Stomach (tissue), 8 donors: ENCODE measurements at regions not wholly inside any gene's neighbourhood (a gene's known extent, or its start where the extent isn't known, plus 50 kb on each side); places are given as distances from the start of the nearest gene placed in this dataset.

ENCODE experiments used
- DNase-seq, 2 donors: peaks; one replicate each; pipeline versions ENCODE4 v3.0.0 to v3.0.0-alpha.2; 2013 to 2019
- H3K27ac ChIP-seq, 5 donors: fragments of 200-600 bp in 4 of 5; sonication (generic) in 4 of 5; one replicate each; pipeline ENCODE4 v1.5.1; 2013 to 2019; ENCODE audit warnings: mild to moderate bottlenecking in 1 of 5, moderate library complexity in 1 of 5
- H3K27me3 ChIP-seq, 3 donors: fragments of 200-600 bp; sonication (generic); one replicate each; pipeline ENCODE4 v1.5.1; 2017 to 2019; ENCODE audit warnings: mixed run types in 1 of 3
- H3K36me3 ChIP-seq, 4 donors: fragments of 200-600 bp; sonication (generic); 1 replicate in 3 of 4; 2 replicates in 1 of 4; pipeline ENCODE4 v1.5.1; 2016 to 2019
- H3K4me1 ChIP-seq, 4 donors: fragments of 200-600 bp; sonication (generic); one replicate each; pipeline ENCODE4 v1.5.1; 2016 to 2019
- H3K4me3 ChIP-seq, 4 donors: fragments of 200-600 bp; sonication (generic) in 3 of 4; one replicate each; pipeline ENCODE4 v1.5.1; 2016 to 2019; ENCODE audit warnings: mild to moderate bottlenecking in 1 of 4
- H3K9me3 ChIP-seq, 4 donors: fragments of 200-600 bp; sonication (generic); one replicate each; pipeline ENCODE4 v1.5.1; 2016 to 2019
- CTCF ChIP-seq, 7 experiments: fragments of 450-650 bp in 4 of 7; fragments of 200-600 bp in 3 of 7; sonication (generic) in 3 of 7; IDR thresholded peaks; one replicate each; pipeline ENCODE4 v1.5.1; 2016 to 2019; ENCODE audit warnings: antibody characterized with exemption in 7 of 7, control low read depth in 2 of 7, mild to moderate bottlenecking in 1 of 7
- EP300 ChIP-seq: sonication (generic); formaldehyde crosslinking; IDR thresholded peaks from one replicate; pipeline ENCODE4 v1.6.1; 2017; ENCODE audit warnings: antibody characterized with exemption
- POLR2A ChIP-seq, 4 donors: fragments of 450-650 bp; IDR thresholded peaks; one replicate each; pipeline ENCODE4 v1.6.1; 2016; ENCODE audit warnings: antibody characterized with exemption in 4 of 4, control low read depth in 2 of 4, mild to moderate bottlenecking in 1 of 4, moderate library complexity in 1 of 4
- POLR2AphosphoS5 ChIP-seq, 3 donors: sonication (generic); formaldehyde crosslinking; IDR thresholded peaks; one replicate each; pipeline ENCODE4 v1.6.1; 2016; ENCODE audit warnings: antibody characterized with exemption in 3 of 3
- WGBS, 5 donors: extraction: QIAGEN DNeasy Blood & Tissue Kit in 3 of 5; methylation state at CpG; one replicate each; pipeline versions ENCODE4 v1.1.5 to v1.1.7; 2013 to 2018; 5-methylcytosine and 5-hydroxymethylcytosine counted together
- intact Hi-C: fragments of 100-400 bp; cut with DNase I; formaldehyde crosslinking; loops from one replicate; pipeline ENCODE4 v1.15.1; 2023; ENCODE audit warnings: low total_unique reads
- donor health status: healthy with polysubstance abuse.
- donor health status: Bipolar disorder and iron deficiency.
- donor health status: healthy.

- intact Hi-C loops: no loop called here
- TF ChIP-seq CTCF (IDR thresholded peaks at IDR 0.05): no peak
- Histone ChIP-seq H3K27ac (no peak overlapping the region), H3K4me3 (no peak overlapping the region), H3K27me3 (no peaks in the 10 kb centered on the region), H3K36me3 (no peaks in the 10 kb centered on the region), H3K9me3 (no peaks in the 10 kb centered on the region), H3K4me1 (peaks cover 0 to 15% (median 6%) of the 10 kb centered on the region in 4 donors)
- DNase-seq: no peak
These were observed 150.2 kb upstream of the AKR1E2 start for GRCh38 chr10:4675808-4676207.

- Histone ChIP-seq H3K27me3 (no peaks in the 10 kb centered on the region), H3K36me3 (no peaks in the 10 kb centered on the region), H3K4me1 (peaks cover 0 to 12% (median 2%) of the 10 kb centered on the region in 4 donors), H3K27ac (no peak overlapping the region), H3K4me3 (no peak overlapping the region), H3K9me3 (no peaks in the 10 kb centered on the region)
- 77 to 84% (median 82%) methylated on average over 7 of the region's 7 CpGs for WGBS, 5 donors
- no peak for TF ChIP-seq POLR2AphosphoS5 (IDR thresholded peaks at IDR 0.05)
- no peak for TF ChIP-seq POLR2A (IDR thresholded peaks at IDR 0.05)
- no peak for TF ChIP-seq CTCF (IDR thresholded peaks at IDR 0.05)
- TF ChIP-seq EP300: no peak
- intact Hi-C loops: no loop called here
- DNase-seq: no peak
These were observed 152.5 kb upstream of the AKR1E2 start for GRCh38 chr10:4673279-4674040.

GRCh38 chr10:4672201-4672600, 153.8 kb upstream of the AKR1E2 start:
- Histone ChIP-seq H3K4me3 (no peak overlapping the region), H3K27me3 (no peaks in the 10 kb centered on the region), H3K4me1 (no peaks in the 10 kb centered on the region), H3K9me3 (no peaks in the 10 kb centered on the region), H3K36me3 (no peaks in the 10 kb centered on the region), H3K27ac (no peak overlapping the region)
- 67 to 87% (median 86%) methylated on average over 1 of the region's 1 CpG for WGBS, 5 donors
- no peak for TF ChIP-seq EP300
- TF ChIP-seq POLR2AphosphoS5 (IDR thresholded peaks at IDR 0.05): no peak
- no peak for TF ChIP-seq CTCF (IDR thresholded peaks at IDR 0.05)
- no peak for TF ChIP-seq POLR2A (IDR thresholded peaks at IDR 0.05)
- no peak for DNase-seq
- intact Hi-C loops: no loop called here

- TF ChIP-seq POLR2A (IDR thresholded peaks at IDR 0.05) (no peak), POLR2AphosphoS5 (IDR thresholded peaks at IDR 0.05) (no peak), CTCF (IDR thresholded peaks at IDR 0.05) (no peak), EP300 (no peak)
- Histone ChIP-seq H3K36me3 (no peaks in the 10 kb centered on the region), H3K4me1 (no peaks in the 10 kb centered on the region), H3K27me3 (no peaks in the 10 kb centered on the region), H3K4me3 (no peak overlapping the region), H3K27ac (no peak overlapping the region), H3K9me3 (no peaks in the 10 kb centered on the region)
- DNase-seq: no peak
- WGBS, 5 donors: 79 to 91% (median 88%) methylated on average over 9 of the region's 9 CpGs
- intact Hi-C loops: no loop called here
These were observed 154.4 kb upstream of the AKR1E2 start for GRCh38 chr10:4671451-4672145.
